ENCODE measurements at regions not wholly inside any gene's neighbourhood (a gene's known extent, or its start where the extent isn't known, plus 50 kb on each side); places are given as distances from the start of the nearest gene placed in this dataset.
"Not testable (repeated sequence)": the region's sequence is repeated elsewhere in the genome, so short reads cannot be mapped to it uniquely, and the experiment has no call there.

- no peak for DNase-seq (ENCODE audit: low read depth)
Measured at GRCh38 chr10:130512936-130513335, 376.7 kb downstream of the GLRX3 start.

DNA sequence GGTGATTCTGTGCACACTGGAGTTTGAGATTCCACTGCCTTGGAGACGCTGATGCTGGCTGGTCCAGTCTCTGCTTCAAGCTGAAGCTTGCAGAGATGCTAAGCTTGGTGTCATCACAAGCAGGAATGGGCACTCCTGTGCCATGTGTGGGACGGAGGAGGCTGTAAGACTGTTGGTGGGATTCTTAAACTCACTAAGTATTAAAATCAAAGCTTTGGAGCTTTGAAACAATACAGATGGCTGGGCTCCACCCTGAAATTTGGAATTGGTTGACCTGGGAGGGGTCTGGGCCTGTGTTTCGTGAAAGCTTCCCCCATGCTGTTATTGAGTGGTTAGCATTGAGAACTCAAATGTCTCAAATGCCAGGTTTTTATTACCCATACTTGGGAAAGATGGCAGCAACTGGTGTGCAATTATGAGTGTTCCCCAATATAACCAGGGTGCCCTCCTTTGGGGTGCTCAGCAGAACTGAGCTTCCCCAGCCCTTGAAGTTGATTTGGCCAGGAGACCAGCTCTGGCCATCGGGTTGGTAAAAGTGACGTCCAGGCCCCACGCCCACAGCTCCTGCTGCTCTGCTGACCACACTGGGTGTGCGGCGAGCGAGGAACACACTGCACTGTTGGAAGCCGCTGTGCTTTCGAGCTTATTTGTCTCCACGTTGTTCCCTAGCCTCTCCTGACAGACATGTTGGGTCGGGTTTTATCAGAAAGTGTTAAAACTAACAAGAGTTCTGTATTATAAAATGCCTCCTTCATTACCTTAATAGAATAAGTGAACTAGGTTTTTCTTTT, 377.7 kb downstream of the GLRX3 start:
- DNase-seq (ENCODE audit: low read depth): no peak

- no peak for DNase-seq (ENCODE audit: low read depth)
Measured at GRCh38 chr10:130515670-130516069, 379.5 kb downstream of the GLRX3 start.

GRCh38 chr10:130516141-130516735, 380.0 kb downstream of the GLRX3 start:
- no peak for DNase-seq (ENCODE audit: low read depth)

- not testable (repeated sequence) for DNase-seq (ENCODE audit: low read depth)
Measured at GRCh38 chr10:130518921-130519320, 382.7 kb downstream of the GLRX3 start.

- no peak for DNase-seq (ENCODE audit: low read depth)
Measured at GRCh38 chr10:130519791-130520190, 383.6 kb downstream of the GLRX3 start.

DNA sequence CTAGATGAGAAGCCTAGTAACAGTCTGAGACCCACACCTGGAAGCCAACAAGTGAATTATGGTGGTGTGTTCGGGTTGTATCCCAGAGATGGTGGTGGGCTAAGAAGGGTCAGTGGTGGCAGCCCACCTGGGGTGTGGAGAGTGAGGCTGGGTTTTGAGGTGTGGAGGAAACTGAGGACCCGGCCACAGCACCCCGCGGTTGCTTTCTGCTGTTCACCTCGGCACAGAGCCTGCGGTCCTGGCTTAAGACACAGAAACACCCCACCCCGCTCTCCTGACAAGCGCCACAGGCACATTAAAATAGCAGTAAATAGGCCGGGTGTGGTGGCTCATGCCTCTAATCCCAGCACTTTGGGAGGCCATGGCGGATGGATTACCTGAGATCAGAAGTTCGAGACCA, 395.1 kb downstream of the GLRX3 start:
- no peak for DNase-seq (ENCODE audit: low read depth)

DNA sequence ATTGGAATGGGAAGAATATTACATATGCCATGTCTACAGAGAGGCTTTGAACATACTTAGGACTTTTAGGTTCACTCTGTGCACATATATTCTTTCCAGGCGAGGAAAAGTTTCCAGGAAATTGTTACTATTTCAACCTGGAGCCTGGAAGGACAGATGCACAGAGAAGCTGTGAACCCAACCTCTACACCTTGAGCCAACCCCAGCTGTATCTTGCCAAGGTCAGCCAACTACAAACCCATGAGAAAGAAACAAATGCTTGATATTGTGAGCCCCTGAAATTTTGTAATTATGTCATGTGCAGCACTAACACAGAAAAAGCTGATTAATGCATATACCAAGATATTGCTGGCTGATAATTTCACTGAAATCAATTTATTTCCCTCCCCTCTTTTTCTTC, 404.9 kb downstream of the GLRX3 start:
- DNase-seq (ENCODE audit: low read depth): no peak

- no peak for DNase-seq (ENCODE audit: low read depth)
Measured at GRCh38 chr10:130542761-130543160, 406.6 kb downstream of the GLRX3 start.

DNA sequence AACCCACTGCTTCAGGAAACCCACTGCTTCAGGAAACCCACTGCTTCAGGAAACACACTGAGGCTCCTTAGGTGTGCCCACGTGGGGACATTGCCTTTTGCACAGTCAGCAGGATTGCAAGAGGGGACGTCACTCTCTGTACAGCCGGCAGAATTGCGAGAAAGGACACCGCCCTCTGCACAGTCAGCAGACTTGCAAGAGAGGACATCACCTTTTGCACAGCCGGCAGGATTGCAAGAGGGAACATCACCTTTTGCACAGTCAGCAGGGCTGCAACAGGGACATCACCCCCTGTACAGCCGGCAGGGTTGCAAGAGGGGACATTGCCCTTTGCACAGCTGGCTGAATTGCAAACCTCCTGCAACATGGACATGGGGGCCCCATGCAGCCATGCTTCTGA, 407.6 kb downstream of the GLRX3 start:
- DNase-seq (ENCODE audit: low read depth): no peak

DNA sequence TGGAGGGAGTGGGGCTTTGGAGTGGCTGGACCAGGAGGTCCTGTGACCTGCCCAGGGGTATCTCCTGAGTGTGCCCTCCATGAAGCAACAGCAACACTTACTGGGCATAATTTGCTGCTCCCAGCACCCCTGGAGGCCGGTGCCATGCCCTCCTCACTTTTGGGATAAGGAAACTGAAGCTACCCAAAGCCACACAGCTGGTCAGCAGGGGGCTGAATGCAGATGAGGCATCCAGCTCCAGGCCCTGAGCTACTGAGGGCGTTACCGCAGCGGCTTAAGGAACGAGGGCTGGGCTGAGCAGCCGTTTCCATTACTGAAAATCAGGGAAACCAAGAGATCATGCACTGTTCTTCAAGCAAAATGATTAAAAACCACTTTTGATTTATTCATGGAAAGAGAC, 408.9 kb downstream of the GLRX3 start:
- DNase-seq (ENCODE audit: low read depth): no peak

DNA sequence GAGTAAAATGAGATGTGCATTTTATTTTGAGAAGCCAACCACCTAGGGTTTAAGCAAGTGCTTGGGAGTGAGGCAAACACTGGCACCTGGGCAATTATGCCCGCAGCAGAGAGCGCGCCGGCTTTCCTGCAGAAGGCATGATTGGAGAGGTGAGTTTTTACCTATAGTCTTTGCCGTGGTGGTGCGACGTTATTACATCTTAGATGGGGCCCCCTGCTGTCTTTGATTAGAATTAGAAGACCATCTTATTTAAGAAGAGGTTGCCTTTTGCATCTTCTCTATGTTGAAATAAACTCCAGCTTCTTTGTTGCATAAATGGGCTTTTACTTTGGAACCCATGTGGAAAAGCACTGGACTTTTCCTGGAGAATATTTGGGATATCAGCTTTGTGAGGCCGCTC, 409.5 kb downstream of the GLRX3 start:
- DNase-seq (ENCODE audit: low read depth): no peak

DNA sequence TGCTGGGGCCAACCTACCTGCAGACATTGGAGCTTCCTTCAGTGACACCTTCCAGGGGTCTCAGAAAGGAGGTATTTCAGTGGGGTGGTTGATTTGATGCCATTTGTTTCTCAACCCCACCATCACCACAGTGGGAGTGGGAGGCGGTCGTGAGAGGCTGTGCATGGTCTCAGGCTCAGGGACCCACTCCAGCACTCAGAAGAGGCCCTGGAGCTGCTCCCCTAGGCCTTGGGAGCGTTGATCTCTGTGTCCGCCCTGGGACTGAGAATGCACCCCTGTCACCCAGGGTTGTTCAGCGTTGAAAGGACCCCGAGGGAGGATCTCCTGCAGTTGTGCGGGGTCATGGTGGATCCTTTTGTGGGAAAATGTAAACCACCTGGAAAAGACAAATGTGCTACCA, 410.6 kb downstream of the GLRX3 start:
- no peak for DNase-seq (ENCODE audit: low read depth)

GRCh38 chr10:130547368-130547767, 411.2 kb downstream of the GLRX3 start:
- DNase-seq (ENCODE audit: low read depth): no peak

- no peak for DNase-seq (ENCODE audit: low read depth)
Measured at GRCh38 chr10:130550952-130551674, 414.9 kb downstream of the GLRX3 start.

- DNase-seq (ENCODE audit: low read depth): no peak
Measured at GRCh38 chr10:130551676-130552075, 415.5 kb downstream of the GLRX3 start.

- no peak for DNase-seq (ENCODE audit: low read depth)
Measured at GRCh38 chr10:130553826-130554225, 417.6 kb downstream of the GLRX3 start.

- DNase-seq (ENCODE audit: low read depth): no peak
Measured at GRCh38 chr10:130554701-130555410, 418.7 kb downstream of the GLRX3 start.

DNA sequence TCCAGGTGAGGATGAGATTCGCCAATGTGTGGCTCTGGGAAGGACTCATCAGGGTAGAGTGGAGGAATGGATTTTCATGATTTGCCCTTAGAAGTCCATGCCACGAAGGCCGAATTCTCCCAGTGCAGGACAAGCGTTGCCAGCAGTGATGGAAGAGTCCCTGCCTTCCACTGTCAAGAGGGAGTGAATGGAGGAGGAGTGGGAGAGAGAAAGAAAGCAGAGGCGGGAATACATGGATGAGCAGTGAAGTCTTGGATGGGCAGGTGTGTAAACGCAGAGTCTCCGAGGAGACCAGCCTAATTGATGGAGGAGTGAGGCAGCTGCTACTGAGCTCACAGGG, 419.2 kb downstream of the GLRX3 start:
- no peak for DNase-seq (ENCODE audit: low read depth)

DNA sequence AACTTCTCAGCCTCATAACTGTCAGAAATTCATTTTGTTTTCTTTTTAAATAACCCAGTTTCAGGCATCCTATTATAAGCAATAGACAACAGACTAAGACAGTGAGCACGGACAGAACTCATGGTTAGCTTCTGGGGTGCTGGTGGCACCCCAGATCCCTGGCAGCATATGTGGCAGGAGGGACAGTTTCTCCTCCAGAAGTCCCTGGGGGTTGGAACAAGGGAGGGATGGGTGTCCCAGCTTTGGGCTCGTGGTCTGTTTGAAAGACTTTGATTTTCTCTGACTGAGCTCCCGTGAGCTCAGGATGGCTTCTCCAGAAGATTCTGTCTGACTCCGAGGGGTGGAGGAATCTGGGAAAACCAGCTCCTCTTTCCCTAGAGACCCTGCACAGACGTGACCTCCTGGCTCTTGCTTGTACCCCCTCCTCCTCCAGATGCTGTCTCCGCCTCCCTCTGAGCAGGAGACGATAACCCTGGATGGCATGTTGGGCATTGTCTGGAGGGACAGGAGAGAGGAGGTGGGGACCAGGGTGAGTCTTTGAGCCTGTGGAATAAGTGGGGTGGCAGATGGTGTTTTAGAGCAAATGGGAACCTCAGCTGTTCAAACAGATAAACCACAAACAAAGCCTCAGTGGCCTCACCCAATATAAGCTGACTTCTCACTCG, 421.1 kb downstream of the GLRX3 start:
- DNase-seq (ENCODE audit: low read depth): no peak

GRCh38 chr10:130558746-130559546, 422.8 kb downstream of the GLRX3 start:
- no peak for DNase-seq (ENCODE audit: low read depth)

All from renal cortical epithelial cell (primary cell).